Muscle layer of colon (tissue), 2 donors: ENCODE measurements at regions not wholly inside any gene's neighbourhood (a gene's known extent, or its start where the extent isn't known, plus 50 kb on each side); places are given as distances from the start of the nearest gene placed in this dataset.
"Not testable (repeated sequence)": the region's sequence is repeated elsewhere in the genome, so short reads cannot be mapped to it uniquely, and the experiment has no call there.

Experiments
- H3K27ac ChIP-seq: one replicate; pipeline ENCODE4 v1.7.0; 2013; ENCODE audit warnings: low read depth, mild to moderate bottlenecking, low read length, moderate library complexity
- H3K27me3 ChIP-seq, 2 donors: one replicate each; pipeline ENCODE4 v1.7.0; 2013; ENCODE audit warnings: low read length in 2 of 2, mild to moderate bottlenecking in 2 of 2; ENCODE audit not compliant: insufficient read depth in 2 of 2, control insufficient read depth in 1 of 2
- H3K36me3 ChIP-seq: one replicate; pipeline ENCODE4 v1.7.0; 2013; ENCODE audit warnings: mild to moderate bottlenecking, low read length; ENCODE audit not compliant: insufficient read depth
- H3K4me1 ChIP-seq: one replicate; pipeline ENCODE4 v1.7.0; 2013; ENCODE audit warnings: mild to moderate bottlenecking, low read length; ENCODE audit not compliant: insufficient read depth
- H3K4me3 ChIP-seq, 2 donors: one replicate each; pipeline ENCODE4 v1.7.0; 2013; ENCODE audit warnings: low read length in 2 of 2, low read depth in 1 of 2, mild to moderate bottlenecking in 1 of 2, moderate library complexity in 1 of 2
- H3K9ac ChIP-seq: one replicate; pipeline ENCODE4 v1.7.0; 2013; ENCODE audit warnings: low read length
- H3K9me3 ChIP-seq: one replicate; pipeline ENCODE4 v1.7.0; 2013; ENCODE audit warnings: mild to moderate bottlenecking, low read length
- donor health status: abdominal sarcoma.
- donor health status: Adenocarcinoma of cecum.

DNA sequence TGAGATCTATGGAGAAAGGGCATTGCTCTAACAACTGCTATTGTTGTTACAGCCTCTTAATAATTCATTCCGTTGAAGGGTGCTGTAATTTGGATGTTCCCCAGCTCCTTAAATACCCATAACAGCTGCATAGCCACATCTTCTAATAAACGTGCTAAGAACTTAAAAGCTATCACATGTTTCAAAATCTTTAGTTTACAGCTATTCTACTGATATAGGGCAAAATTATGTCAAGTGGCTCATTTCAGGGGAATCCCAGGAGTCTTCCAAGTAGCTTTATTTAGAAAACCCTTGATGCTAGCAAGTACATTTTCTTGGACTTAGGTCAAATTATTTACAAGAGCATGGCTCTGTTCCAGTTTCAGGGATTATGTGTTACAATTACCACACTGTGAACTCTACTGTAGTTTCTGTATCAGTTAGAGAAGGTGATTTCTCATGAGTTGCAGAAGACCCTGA lies 990.4 kb upstream of the ACO1 start:
- H3K27ac ChIP-seq, result no peak overlapping the region
- H3K36me3 ChIP-seq, result no peaks in the 10 kb centered on the region
- no peak overlapping the region for H3K4me3 ChIP-seq
- no peaks in the 10 kb centered on the region for H3K9me3 ChIP-seq
- H3K27me3 ChIP-seq, result no peaks in the 10 kb centered on the region
- peaks cover 8% of the 10 kb centered on the region for H3K4me1 ChIP-seq
- no peak overlapping the region for H3K9ac ChIP-seq

DNA sequence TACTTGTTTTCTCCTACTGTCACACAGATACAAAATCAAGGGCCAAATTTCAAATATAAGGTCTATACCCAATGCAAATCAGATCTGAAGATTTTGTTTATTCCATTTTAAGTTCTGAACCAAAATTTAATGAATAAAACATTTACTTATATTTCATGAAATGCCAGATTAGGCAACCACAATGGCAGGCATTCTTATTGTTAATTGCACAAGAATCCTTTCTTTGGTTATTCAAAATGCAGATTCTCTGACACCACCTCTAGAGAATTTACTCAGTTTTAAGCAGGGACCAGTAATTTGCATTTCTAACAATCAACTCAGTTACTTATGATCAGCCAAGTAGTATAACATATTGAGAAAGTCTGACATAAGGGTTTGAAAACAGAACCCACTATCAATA lies 972.4 kb upstream of the ACO1 start:
- no peak overlapping the region for H3K4me3 ChIP-seq
- no peaks in the 10 kb centered on the region for H3K27me3 ChIP-seq
- no peaks in the 10 kb centered on the region for H3K4me1 ChIP-seq
- H3K9ac ChIP-seq, result no peak overlapping the region
- no peak overlapping the region for H3K27ac ChIP-seq
- no peaks in the 10 kb centered on the region for H3K36me3 ChIP-seq
- H3K9me3 ChIP-seq, result peaks cover 3% of the 10 kb centered on the region

DNA sequence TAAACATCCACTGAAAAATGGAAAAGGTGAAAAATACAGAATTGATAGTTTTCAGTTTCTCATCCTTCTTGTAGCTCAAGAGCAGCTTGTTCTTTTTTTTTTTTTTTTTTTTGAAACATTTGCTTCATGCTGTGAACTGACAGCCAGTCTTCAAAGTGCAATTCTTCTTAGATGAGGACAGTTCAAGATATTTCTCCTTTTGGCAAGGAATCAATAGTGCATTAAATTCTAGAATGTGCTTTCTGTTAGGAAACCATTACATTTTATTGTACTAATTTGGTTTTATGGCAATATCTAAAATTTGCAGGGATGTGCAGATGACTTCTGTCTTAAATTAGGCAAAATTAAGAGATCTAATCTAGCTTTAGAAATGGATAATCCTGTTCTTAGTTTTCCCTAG lies 969.3 kb upstream of the ACO1 start:
- Histone ChIP-seq H3K27me3 (no peaks in the 10 kb centered on the region), H3K27ac (no peak overlapping the region), H3K9me3 (peaks cover 3% of the 10 kb centered on the region), H3K36me3 (no peaks in the 10 kb centered on the region), H3K9ac (no peak overlapping the region), H3K4me3 (no peak overlapping the region), H3K4me1 (no peaks in the 10 kb centered on the region)

GRCh38 chr9:31418419-31418818 lies 966.0 kb upstream of the ACO1 start:
- Histone ChIP-seq H3K27ac (no peak overlapping the region), H3K36me3 (no peaks in the 10 kb centered on the region), H3K4me1 (no peaks in the 10 kb centered on the region), H3K9me3 (no peaks in the 10 kb centered on the region), H3K4me3 (no peak overlapping the region), H3K9ac (no peak overlapping the region), H3K27me3 (no peaks in the 10 kb centered on the region)

DNA sequence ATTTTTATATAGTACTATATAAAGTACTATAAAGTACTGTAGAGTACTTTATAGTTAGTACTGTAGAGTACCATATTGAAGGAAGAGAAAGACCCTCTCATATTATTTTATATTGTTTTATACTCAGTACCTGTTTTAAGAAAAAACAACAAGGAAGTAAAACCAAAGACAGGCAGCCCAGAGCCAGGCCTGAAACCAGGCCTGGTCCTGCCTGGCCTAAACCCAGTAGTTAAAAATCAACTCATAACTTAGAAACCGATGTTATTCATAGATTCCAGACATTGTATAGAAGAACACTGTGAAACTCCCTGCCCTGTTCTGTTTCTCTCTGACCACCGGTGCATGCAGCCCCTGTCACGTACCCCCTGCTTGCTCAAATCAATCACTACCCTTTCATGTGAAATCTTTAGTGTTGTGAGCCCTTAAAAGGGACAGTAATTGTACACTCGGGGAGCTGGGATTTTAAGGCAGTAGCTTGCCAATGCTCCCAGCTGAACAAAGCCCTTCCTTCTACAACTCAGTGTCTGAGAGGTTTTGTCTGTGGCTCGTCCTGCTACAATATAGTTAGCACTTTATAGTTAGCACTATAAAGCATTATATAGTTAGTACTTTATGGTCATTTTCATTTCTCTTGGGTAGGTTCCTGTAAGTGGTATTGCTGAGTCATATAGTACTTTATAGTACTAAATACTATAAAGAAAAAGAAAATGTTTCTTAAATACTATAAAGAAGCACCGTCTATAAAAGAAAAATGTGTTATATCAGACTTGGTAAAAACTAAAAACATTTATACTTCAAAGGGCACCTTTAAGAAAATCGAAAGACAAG lies 940.6 kb upstream of the ACO1 start:
- not testable (repeated sequence) for H3K4me1 ChIP-seq, H3K36me3 ChIP-seq, H3K9ac ChIP-seq, H3K9me3 ChIP-seq, H3K4me3 ChIP-seq, H3K27ac ChIP-seq, H3K27me3 ChIP-seq

GRCh38 chr9:31445357-31445756 lies 939.1 kb upstream of the ACO1 start:
- Histone ChIP-seq H3K27me3 (no peaks in the 10 kb centered on the region), H3K4me1 (no peaks in the 10 kb centered on the region), H3K9me3 (no peaks in the 10 kb centered on the region), H3K9ac (no peak overlapping the region), H3K4me3 (no peak overlapping the region), H3K36me3 (no peaks in the 10 kb centered on the region), H3K27ac (no peak overlapping the region)

- no peaks in the 10 kb centered on the region for H3K27me3 ChIP-seq
- no peaks in the 10 kb centered on the region for H3K9me3 ChIP-seq
- no peak overlapping the region for H3K9ac ChIP-seq
- no peaks in the 10 kb centered on the region for H3K36me3 ChIP-seq
- no peak overlapping the region for H3K27ac ChIP-seq
- no peaks in the 10 kb centered on the region for H3K4me1 ChIP-seq
- H3K4me3 ChIP-seq, result no peak overlapping the region
These were observed 938.5 kb upstream of the ACO1 start for GRCh38 chr9:31445960-31446359.

DNA sequence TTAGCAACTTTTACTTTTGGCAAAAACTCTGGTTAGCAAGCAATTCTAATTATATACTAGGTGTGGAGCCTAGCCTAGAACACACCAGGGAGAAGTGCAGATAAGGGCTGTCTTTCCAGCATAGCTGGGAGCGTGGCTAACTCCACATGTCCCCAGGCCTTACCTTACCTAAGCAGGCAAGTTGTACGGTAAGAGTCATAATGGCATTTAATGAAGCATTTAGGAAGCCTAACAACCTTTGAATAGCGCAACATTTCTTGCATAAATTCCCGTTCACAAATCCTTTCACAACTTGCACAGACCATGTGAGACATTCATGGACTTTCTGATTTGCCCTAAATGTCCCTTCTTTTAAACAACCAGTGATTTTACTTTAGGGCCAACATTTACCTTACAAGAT lies 917.4 kb upstream of the ACO1 start:
- no peaks in the 10 kb centered on the region for H3K4me1 ChIP-seq
- no peak overlapping the region for H3K4me3 ChIP-seq
- no peaks in the 10 kb centered on the region for H3K27me3 ChIP-seq
- H3K36me3 ChIP-seq, result no peaks in the 10 kb centered on the region
- H3K9ac ChIP-seq, result no peak overlapping the region
- no peak overlapping the region for H3K27ac ChIP-seq
- H3K9me3 ChIP-seq, result no peaks in the 10 kb centered on the region

DNA sequence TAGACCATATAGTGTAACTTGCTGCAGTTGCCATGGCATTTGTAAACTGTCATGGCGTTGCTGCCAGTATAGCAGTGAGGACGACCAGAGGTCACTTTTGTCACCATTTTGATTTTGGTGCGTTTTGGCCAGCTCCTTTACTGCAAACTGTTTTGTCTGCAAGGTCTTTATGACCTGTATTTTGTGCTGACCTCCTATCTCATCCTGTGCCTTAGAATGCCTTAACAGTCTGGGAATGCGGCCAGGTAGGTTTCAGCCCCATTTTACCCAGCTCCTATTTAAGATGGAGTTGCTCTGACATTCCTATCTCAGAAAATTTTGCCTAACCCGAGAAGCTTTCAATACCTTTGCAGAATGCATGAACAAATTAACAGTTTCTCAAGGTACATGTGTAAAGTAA lies 914.4 kb upstream of the ACO1 start:
- Histone ChIP-seq H3K27ac (no peak overlapping the region), H3K9ac (no peak overlapping the region), H3K27me3 (no peaks in the 10 kb centered on the region), H3K4me1 (no peaks in the 10 kb centered on the region), H3K4me3 (no peak overlapping the region), H3K36me3 (no peaks in the 10 kb centered on the region), H3K9me3 (no peaks in the 10 kb centered on the region)

- Histone ChIP-seq H3K27ac (no peak overlapping the region), H3K9me3 (no peaks in the 10 kb centered on the region)
These were observed 913.4 kb upstream of the ACO1 start for GRCh38 chr9:31471010-31471409.

DNA sequence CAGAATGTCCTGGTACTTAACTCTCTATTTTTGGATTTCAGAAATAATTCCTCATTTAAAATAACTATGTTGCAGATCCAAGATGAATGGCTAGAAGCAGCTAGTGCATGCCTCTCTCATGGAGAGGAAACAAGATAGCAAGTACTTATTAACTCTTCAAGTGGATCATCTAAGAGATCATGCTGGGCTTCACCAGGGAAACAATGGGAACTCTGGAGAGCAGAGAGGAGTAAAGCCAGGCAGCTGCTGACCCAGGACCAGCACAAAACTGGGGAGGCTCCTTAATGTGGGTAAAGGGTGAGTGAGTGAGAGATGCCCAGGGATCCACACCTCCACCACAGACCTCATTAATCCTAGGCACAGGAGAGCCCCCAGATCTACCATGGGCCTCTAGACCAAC lies 897.8 kb upstream of the ACO1 start:
- Histone ChIP-seq H3K36me3 (no peaks in the 10 kb centered on the region), H3K4me1 (no peaks in the 10 kb centered on the region), H3K4me3 (no peak overlapping the region), H3K9me3 (no peaks in the 10 kb centered on the region), H3K27me3 (no peaks in the 10 kb centered on the region), H3K9ac (no peak overlapping the region), H3K27ac (no peak overlapping the region)

More at GRCh38 chr9:31471010-31471409, 913.4 kb upstream of the ACO1 start:
- Histone ChIP-seq H3K4me1 (no peaks in the 10 kb centered on the region), H3K36me3 (no peaks in the 10 kb centered on the region), H3K9ac (no peak overlapping the region), H3K4me3 (no peak overlapping the region), H3K27me3 (no peaks in the 10 kb centered on the region)

DNA sequence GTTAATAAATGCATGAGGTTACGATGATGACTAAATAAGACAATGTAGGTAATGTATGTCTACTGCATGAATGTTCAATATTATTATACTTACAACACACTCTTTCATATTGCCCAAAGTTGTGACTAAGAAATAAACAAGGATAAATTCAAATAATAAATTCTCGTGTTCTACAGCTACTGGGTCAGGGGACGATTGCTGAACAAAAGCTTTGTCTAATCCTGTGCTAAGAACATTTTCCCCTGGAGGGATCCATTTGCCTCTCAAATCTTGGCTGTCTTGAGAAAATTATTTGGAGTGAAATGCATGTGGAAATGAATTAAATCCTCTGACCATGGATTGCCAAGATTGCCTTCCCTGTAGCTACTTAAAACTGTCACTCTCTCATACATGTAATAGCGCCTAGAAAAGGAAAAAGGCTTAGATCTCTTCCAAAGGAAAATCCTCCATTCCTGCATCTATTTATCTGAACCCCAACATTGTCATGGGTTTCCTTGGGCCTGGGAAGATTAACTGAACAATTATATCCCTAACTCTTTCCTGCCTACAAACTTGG lies 893.8 kb upstream of the ACO1 start:
- H3K4me3 ChIP-seq, result no peak overlapping the region
- H3K9ac ChIP-seq, result no peak overlapping the region
- H3K36me3 ChIP-seq, result no peaks in the 10 kb centered on the region
- no peaks in the 10 kb centered on the region for H3K9me3 ChIP-seq
- H3K27ac ChIP-seq, result no peak overlapping the region
- no peaks in the 10 kb centered on the region for H3K27me3 ChIP-seq
- no peaks in the 10 kb centered on the region for H3K4me1 ChIP-seq
